ENCODE measurements at regions not wholly inside any gene's neighbourhood (a gene's known extent, or its start where the extent isn't known, plus 50 kb on each side); places are given as distances from the start of the nearest gene placed in this dataset.

- H3K27me3 ChIP-seq (ENCODE audit: low read length): no peaks in the 10 kb centered on the region
- H3F3A ChIP-seq (ENCODE audit: insufficient read depth): no peaks in the 10 kb centered on the region
- no peak overlapping the region for H3K4me3 ChIP-seq (ENCODE audit: insufficient read depth, low read length, poor library complexity, severe bottlenecking)
- H3K9me2 ChIP-seq (replicated peaks; ENCODE audit: insufficient read depth, low read length): no peaks in the 10 kb centered on the region
- H3K9ac ChIP-seq (ENCODE audit: low read length): no peak overlapping the region
- no peaks in the 10 kb centered on the region for H4K20me1 ChIP-seq (ENCODE audit: low read depth, low read length)
- H3K4me2 ChIP-seq (ENCODE audit: low read depth, low read length, poor library complexity, severe bottlenecking): no peak overlapping the region
- H2AFZ ChIP-seq (ENCODE audit: low read depth, low read length, severe bottlenecking): no peak overlapping the region
- no peaks in the 10 kb centered on the region for H3K79me2 ChIP-seq (ENCODE audit: insufficient read depth, low read length)
- H3K36me3 ChIP-seq (ENCODE audit: low read length): no peaks in the 10 kb centered on the region
- H3K9me3 ChIP-seq (ENCODE audit: insufficient read depth, low read length): no peaks in the 10 kb centered on the region
- H3K27ac ChIP-seq (ENCODE audit: low read depth, low read length): no peak overlapping the region
- TF ChIP-seq EZH2phosphoT487 (conservative IDR thresholded peaks at IDR 0.05; ENCODE audit: low read length) (no peak), CTCF (IDR thresholded peaks at IDR 0.05; ENCODE audit: insufficient read depth, low read length, poor library complexity, severe bottlenecking) (no peak)
Observed at GRCh38 chr10:31261511-31262311, 57.3 kb upstream of the ZEB1 start.

- Histone ChIP-seq H3K36me3 (ENCODE audit: low read length) (no peaks in the 10 kb centered on the region), H3K4me2 (ENCODE audit: low read depth, low read length, poor library complexity, severe bottlenecking) (no peak overlapping the region), H3K79me2 (ENCODE audit: insufficient read depth, low read length) (no peaks in the 10 kb centered on the region), H3K4me3 (ENCODE audit: insufficient read depth, low read length, poor library complexity, severe bottlenecking) (no peak overlapping the region), H4K20me1 (ENCODE audit: low read depth, low read length) (no peaks in the 10 kb centered on the region), H3K9me3 (ENCODE audit: insufficient read depth, low read length) (no peaks in the 10 kb centered on the region), H3K9me2 (replicated peaks; ENCODE audit: insufficient read depth, low read length) (no peaks in the 10 kb centered on the region), H2AFZ (ENCODE audit: low read depth, low read length, severe bottlenecking) (no peak overlapping the region), H3K9ac (ENCODE audit: low read length) (no peak overlapping the region), H3K27ac (ENCODE audit: low read depth, low read length) (no peak overlapping the region), H3K27me3 (ENCODE audit: low read length) (no peaks in the 10 kb centered on the region), H3F3A (ENCODE audit: insufficient read depth) (no peaks in the 10 kb centered on the region)
- no peak for TF ChIP-seq CTCF (IDR thresholded peaks at IDR 0.05; ENCODE audit: insufficient read depth, low read length, poor library complexity, severe bottlenecking)
- TF ChIP-seq EZH2phosphoT487 (conservative IDR thresholded peaks at IDR 0.05; ENCODE audit: low read length): no peak
Observed at GRCh38 chr10:31262672-31263071, 56.3 kb upstream of the ZEB1 start.

GRCh38 chr10:31263903-31264302 is 55.1 kb upstream of the ZEB1 start:
- H2AFZ ChIP-seq (ENCODE audit: low read depth, low read length, severe bottlenecking): no peak overlapping the region
- H3K27ac ChIP-seq (ENCODE audit: low read depth, low read length): no peak overlapping the region
- H3K9me3 ChIP-seq (ENCODE audit: insufficient read depth, low read length): no peaks in the 10 kb centered on the region
- no peak overlapping the region for H3K4me3 ChIP-seq (ENCODE audit: insufficient read depth, low read length, poor library complexity, severe bottlenecking)
- no peaks in the 10 kb centered on the region for H3F3A ChIP-seq (ENCODE audit: insufficient read depth)
- no peaks in the 10 kb centered on the region for H4K20me1 ChIP-seq (ENCODE audit: low read depth, low read length)
- H3K36me3 ChIP-seq (ENCODE audit: low read length): no peaks in the 10 kb centered on the region
- no peaks in the 10 kb centered on the region for H3K79me2 ChIP-seq (ENCODE audit: insufficient read depth, low read length)
- H3K9me2 ChIP-seq (replicated peaks; ENCODE audit: insufficient read depth, low read length): no peaks in the 10 kb centered on the region
- no peaks in the 10 kb centered on the region for H3K27me3 ChIP-seq (ENCODE audit: low read length)
- no peak overlapping the region for H3K9ac ChIP-seq (ENCODE audit: low read length)
- no peak overlapping the region for H3K4me2 ChIP-seq (ENCODE audit: low read depth, low read length, poor library complexity, severe bottlenecking)
- TF ChIP-seq CTCF (IDR thresholded peaks at IDR 0.05; ENCODE audit: insufficient read depth, low read length, poor library complexity, severe bottlenecking) (no peak), EZH2phosphoT487 (conservative IDR thresholded peaks at IDR 0.05; ENCODE audit: low read length) (no peak)

Measured in SU-DHL-6 (cell line).